Mesodermal cell (in vitro differentiated cells): ENCODE measurements at regions not wholly inside any gene's neighbourhood (a gene's known extent, or its start where the extent isn't known, plus 50 kb on each side); places are given as distances from the start of the nearest gene placed in this dataset.

Source experiments
- H3K27ac ChIP-seq: 2 replicates; pipeline ENCODE4 v1.7.0; 2013; ENCODE audit warnings: mild to moderate bottlenecking, low read depth, low read length, moderate library complexity; ENCODE audit not compliant: severe bottlenecking
- H3K36me3 ChIP-seq: 2 replicates; pipeline ENCODE4 v1.7.1; 2013; ENCODE audit warnings: mild to moderate bottlenecking, low read length, moderate library complexity; ENCODE audit not compliant: control insufficient read depth, insufficient read depth
- H3K4me1 ChIP-seq: one replicate; pipeline ENCODE4 v1.7.1; 2013; ENCODE audit warnings: mild to moderate bottlenecking, low read length; ENCODE audit not compliant: insufficient read depth, control insufficient read depth, poor library complexity, severe bottlenecking
- H3K4me3 ChIP-seq: 2 replicates; pipeline ENCODE4 v1.7.0; 2013; ENCODE audit warnings: low read length, control low read depth, mild to moderate bottlenecking; ENCODE audit not compliant: insufficient read depth, poor library complexity, severe bottlenecking; ENCODE audit errors: extremely low read depth
- H3K9me3 ChIP-seq: 2 replicates; pipeline ENCODE4 v1.7.1; 2013; ENCODE audit warnings: mild to moderate bottlenecking, low read length, moderate library complexity; ENCODE audit not compliant: control insufficient read depth
- WGBS, 2 experiments: methylation state at CpG; one replicate each; pipeline ENCODE4 v1.1.5; 2013; ENCODE audit warnings: missing lambda C conversion rate in 2 of 2; ENCODE audit not compliant: insufficient coverage in 2 of 2; 5-methylcytosine and 5-hydroxymethylcytosine counted together

GRCh38 chr2:59996855-59997254 is 556.6 kb downstream of the BCL11A start:
- WGBS, 2 experiments = 60 to 67% methylated on average over 1 to 2 of the region's 3 CpGs
- Histone ChIP-seq H3K36me3 (no peaks in the 10 kb centered on the region), H3K9me3 (no peaks in the 10 kb centered on the region), H3K4me1 (no peaks in the 10 kb centered on the region), H3K27ac (no peak overlapping the region), H3K4me3 (no peak overlapping the region)

DNA sequence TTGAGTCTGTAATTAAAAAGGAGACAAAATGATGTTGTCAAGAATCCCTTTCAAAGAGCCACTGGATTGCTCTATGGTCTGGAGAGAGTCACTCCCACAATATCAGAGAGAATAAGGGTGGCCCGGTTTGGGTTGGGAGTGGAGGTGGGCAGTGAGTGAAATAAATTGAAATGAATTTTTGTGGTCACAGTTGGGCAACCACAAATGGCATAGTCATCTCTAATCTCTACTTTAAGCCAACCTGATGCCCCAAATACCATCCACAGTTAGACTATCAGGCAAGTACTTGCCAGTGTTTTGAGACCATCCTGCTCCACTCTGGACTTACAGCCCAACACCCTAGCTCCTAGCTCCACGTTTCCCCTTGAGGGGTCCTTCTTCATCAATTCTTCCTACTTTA is 559.7 kb downstream of the BCL11A start:
- H3K9me3 ChIP-seq = no peaks in the 10 kb centered on the region
- whole genome bisulfite sequencing, 2 experiments = no CpG with 5 or more reads among the region's 2 CpGs
- H3K4me3 ChIP-seq = no peak overlapping the region
- H3K4me1 ChIP-seq = no peaks in the 10 kb centered on the region
- H3K36me3 ChIP-seq = no peaks in the 10 kb centered on the region
- H3K27ac ChIP-seq = no peak overlapping the region

DNA sequence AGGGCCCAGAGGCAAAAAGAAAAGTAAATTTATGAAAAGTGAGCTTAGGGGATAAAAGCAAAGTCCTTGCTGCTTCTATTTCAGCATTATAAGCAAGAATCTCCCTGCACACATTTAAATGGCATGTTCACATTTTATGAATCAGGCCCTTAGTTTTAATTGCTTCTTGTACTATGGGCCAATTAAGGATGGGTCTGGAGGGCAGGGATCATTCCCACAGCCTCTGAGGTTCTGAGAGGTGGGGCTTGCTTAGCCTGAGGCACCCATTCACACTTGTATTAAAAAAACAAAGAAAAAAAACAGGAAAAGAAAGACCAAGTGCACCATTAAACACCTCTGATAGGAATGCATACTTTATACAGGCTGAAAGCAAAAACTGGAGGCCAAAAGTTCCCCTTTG is 565.1 kb downstream of the BCL11A start:
- no peaks in the 10 kb centered on the region for H3K4me1 ChIP-seq

GRCh38 chr2:59986511-59986910 is 566.9 kb downstream of the BCL11A start:
- Histone ChIP-seq H3K4me3 (no peak overlapping the region), H3K27ac (no peak overlapping the region), H3K4me1 (no peaks in the 10 kb centered on the region), H3K9me3 (no peaks in the 10 kb centered on the region), H3K36me3 (no peaks in the 10 kb centered on the region)
- 78 to 100% methylated on average over 2 to 3 of the region's 4 CpGs for WGBS, 2 experiments

More for the DNA sequence above, 565.1 kb downstream of the BCL11A start:
- no peaks in the 10 kb centered on the region for H3K9me3 ChIP-seq
- no peaks in the 10 kb centered on the region for H3K36me3 ChIP-seq
- H3K27ac ChIP-seq = no peak overlapping the region
- no peak overlapping the region for H3K4me3 ChIP-seq

GRCh38 chr2:59985923-59986322 is 567.5 kb downstream of the BCL11A start:
- no CpG with 5 or more reads among the region's 3 CpGs for WGBS, 2 experiments
- H3K27ac ChIP-seq = no peak overlapping the region
- no peaks in the 10 kb centered on the region for H3K9me3 ChIP-seq
- H3K4me1 ChIP-seq = no peaks in the 10 kb centered on the region
- H3K4me3 ChIP-seq = no peak overlapping the region
- no peaks in the 10 kb centered on the region for H3K36me3 ChIP-seq

- WGBS, 2 experiments = 79 to 80% methylated on average over 3 of the region's 4 CpGs
- Histone ChIP-seq H3K27ac (no peak overlapping the region), H3K9me3 (no peaks in the 10 kb centered on the region), H3K4me3 (no peak overlapping the region), H3K36me3 (no peaks in the 10 kb centered on the region), H3K4me1 (no peaks in the 10 kb centered on the region)
Measured at GRCh38 chr2:59974051-59974766, 579.2 kb downstream of the BCL11A start.

DNA sequence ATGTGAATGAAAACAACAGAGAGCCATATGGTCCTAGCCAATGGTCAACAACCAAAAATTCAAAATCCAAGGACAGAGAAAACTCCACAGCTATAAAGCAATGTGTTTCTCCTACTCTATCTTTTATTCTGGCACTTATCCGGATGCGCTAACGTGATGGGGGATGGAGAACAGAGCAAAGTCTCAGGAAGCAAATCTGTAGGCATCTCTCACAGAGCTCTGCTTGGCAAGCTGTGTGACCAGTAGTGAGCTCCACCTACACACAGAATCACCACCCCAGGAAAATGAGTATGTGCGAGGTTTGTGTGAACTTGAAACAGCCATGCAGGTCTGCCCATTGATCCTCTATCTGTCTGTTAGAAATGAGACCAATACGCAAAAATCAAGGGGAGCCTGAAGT is 584.3 kb downstream of the BCL11A start:
- Histone ChIP-seq H3K27ac (no peak overlapping the region), H3K36me3 (no peaks in the 10 kb centered on the region), H3K4me3 (no peak overlapping the region), H3K9me3 (no peaks in the 10 kb centered on the region), H3K4me1 (no peaks in the 10 kb centered on the region)
- WGBS, 2 experiments = 94 to 100% methylated on average over 3 to 5 of the region's 5 CpGs

- Histone ChIP-seq H3K27ac (no peak overlapping the region), H3K36me3 (no peaks in the 10 kb centered on the region), H3K4me1 (no peaks in the 10 kb centered on the region), H3K9me3 (no peaks in the 10 kb centered on the region), H3K4me3 (no peak overlapping the region)
- 50 to 88% methylated on average over 1 of the region's 1 CpG for WGBS, 2 experiments
Measured at GRCh38 chr2:59968441-59968840, 585.0 kb downstream of the BCL11A start.

DNA sequence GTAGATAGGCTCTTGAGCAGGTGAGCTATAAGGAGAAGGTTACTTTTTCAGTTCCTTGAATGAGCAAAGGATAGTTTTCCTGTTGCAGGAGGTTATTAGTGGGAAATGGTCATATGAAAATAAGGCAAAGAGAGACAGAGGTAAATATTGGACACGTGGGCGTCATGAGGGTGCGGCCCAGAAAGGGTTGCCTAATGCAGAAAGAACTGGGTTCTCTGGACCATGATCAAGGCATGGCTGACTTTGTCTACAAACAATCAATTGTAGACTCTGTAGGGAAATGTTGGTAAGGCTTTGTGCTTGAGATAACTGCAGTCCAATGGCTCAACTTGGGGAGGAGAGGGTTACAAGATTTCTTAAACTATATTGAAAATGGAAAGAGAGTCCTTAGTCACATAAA is 585.8 kb downstream of the BCL11A start:
- no peaks in the 10 kb centered on the region for H3K9me3 ChIP-seq
- H3K36me3 ChIP-seq = no peaks in the 10 kb centered on the region
- H3K4me1 ChIP-seq = no peaks in the 10 kb centered on the region
- H3K27ac ChIP-seq = no peak overlapping the region
- H3K4me3 ChIP-seq = no peak overlapping the region
- WGBS, 2 experiments = 86 to 100% methylated on average over 3 of the region's 3 CpGs

DNA sequence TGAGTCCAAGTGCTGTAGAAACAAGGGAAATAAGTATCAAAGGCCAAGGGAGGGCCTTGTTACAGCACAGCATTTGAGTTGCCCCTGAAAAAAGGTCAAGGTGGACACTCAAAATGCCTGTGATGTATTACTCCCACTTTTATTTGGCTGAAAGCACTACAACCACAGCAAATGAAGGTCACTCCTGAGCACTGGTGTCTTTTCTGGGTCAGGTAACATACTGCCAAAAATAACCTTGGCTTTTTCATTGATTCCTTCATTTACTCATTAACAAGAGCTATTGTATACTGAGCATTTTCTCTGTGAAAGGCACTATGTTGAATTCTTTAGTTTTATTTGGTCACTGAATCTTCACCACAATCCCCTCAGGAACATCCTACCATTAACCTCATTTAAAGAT is 590.3 kb downstream of the BCL11A start:
- no peaks in the 10 kb centered on the region for H3K36me3 ChIP-seq
- no peak overlapping the region for H3K4me3 ChIP-seq
- H3K9me3 ChIP-seq = no peaks in the 10 kb centered on the region
- no peak overlapping the region for H3K27ac ChIP-seq
- no peaks in the 10 kb centered on the region for H3K4me1 ChIP-seq

GRCh38 chr2:59961746-59962145 is 591.7 kb downstream of the BCL11A start:
- no peaks in the 10 kb centered on the region for H3K9me3 ChIP-seq
- WGBS, 2 experiments = no CpG with 5 or more reads among the region's 2 CpGs
- no peak overlapping the region for H3K4me3 ChIP-seq
- H3K27ac ChIP-seq = no peak overlapping the region
- no peaks in the 10 kb centered on the region for H3K4me1 ChIP-seq
- no peaks in the 10 kb centered on the region for H3K36me3 ChIP-seq
